CD4-positive, alpha-beta memory T cell (primary cell): ENCODE measurements at regions not wholly inside any gene's neighbourhood (a gene's known extent, or its start where the extent isn't known, plus 50 kb on each side); places are given as distances from the start of the nearest gene placed in this dataset.

Source experiments
- CTCF ChIA-PET: fragments of 350-600 bp; sonication (Branson Sonifier 250); formaldehyde crosslinking; loops from one replicate; lab custom pipeline; 2021; ENCODE audit warnings: inconsistent platforms; ENCODE audit not compliant: partially characterized antibody; lab: Charles Lee
- POLR2A ChIA-PET: fragments of 350-600 bp; sonication (Branson Sonifier 250); formaldehyde crosslinking; loops from one replicate; lab custom pipeline; 2021; ENCODE audit not compliant: partially characterized antibody; lab: Charles Lee
- DNase-seq, 5 donors: peaks; one replicate each; pipeline versions ENCODE4 v3.0.0 to v3.0.0-alpha.2; 2020 to 2022; ENCODE audit warnings: mixed read lengths in 1 of 5
- H3K27ac ChIP-seq: one replicate; pipeline ENCODE4 v1.7.0; 2013; ENCODE audit warnings: low read depth, low read length
- H3K27me3 ChIP-seq: 2 replicates; pipeline ENCODE4 v1.7.0; 2013; ENCODE audit warnings: mild to moderate bottlenecking, low read length, moderate library complexity; ENCODE audit not compliant: insufficient read depth
- H3K36me3 ChIP-seq: 2 replicates; pipeline ENCODE4 v1.7.0; 2013; ENCODE audit warnings: mild to moderate bottlenecking, low read length, moderate library complexity; ENCODE audit not compliant: insufficient read depth
- H3K4me1 ChIP-seq: 2 replicates; pipeline ENCODE4 v1.7.0; 2013; ENCODE audit warnings: mild to moderate bottlenecking, low read length, moderate library complexity; ENCODE audit not compliant: insufficient read depth
- H3K4me3 ChIP-seq, 2 donors: one replicate each; pipeline ENCODE4 v1.7.0; 2013; ENCODE audit warnings: low read length in 2 of 2, mild to moderate bottlenecking in 1 of 2
- H3K9me3 ChIP-seq, 2 donors: one replicate each; pipeline ENCODE4 v1.7.0; 2013; ENCODE audit warnings: low read length in 2 of 2, control low read depth in 1 of 2; ENCODE audit not compliant: control insufficient read depth in 1 of 2
- H3K27ac Mint-ChIP-seq, 7 donors: one replicate each; pipeline ENCODE4 v1.8.0; 2020 to 2021; ENCODE audit warnings: mixed read lengths in 7 of 7, mild to moderate bottlenecking in 6 of 7, inconsistent platforms in 3 of 7, moderate library complexity in 3 of 7
- H3K27me3 Mint-ChIP-seq, 2 donors: one replicate each; pipeline ENCODE4 v1.8.0; 2020 to 2021; ENCODE audit warnings: mixed read lengths in 2 of 2
- H3K36me3 Mint-ChIP-seq, 2 donors: one replicate each; pipeline ENCODE4 v1.8.0; 2020 to 2021; ENCODE audit warnings: mixed read lengths in 2 of 2, inconsistent platforms in 1 of 2, mild to moderate bottlenecking in 1 of 2
- H3K4me1 Mint-ChIP-seq, 4 donors: one replicate each; pipeline ENCODE4 v1.8.0; 2020 to 2021; ENCODE audit warnings: mixed read lengths in 4 of 4, mild to moderate bottlenecking in 1 of 4
- H3K4me3 Mint-ChIP-seq, 8 donors: one replicate each; pipeline ENCODE4 v1.8.0; 2020 to 2021; ENCODE audit warnings: mixed read lengths in 8 of 8, mild to moderate bottlenecking in 7 of 8, moderate library complexity in 6 of 8, inconsistent platforms in 3 of 8
- H3K9me3 Mint-ChIP-seq, 8 donors: one replicate each; pipeline ENCODE4 v1.8.0; 2020 to 2021; ENCODE audit warnings: mixed read lengths in 8 of 8, mild to moderate bottlenecking in 5 of 8, inconsistent platforms in 3 of 8, moderate library complexity in 1 of 8
- intact Hi-C: fragments of 100-400 bp; cut with micrococcal nuclease; formaldehyde crosslinking; loops from one replicate; pipeline ENCODE4 v1.15.1; 2023

- H3K4me3 Mint-ChIP-seq, result no peak overlapping the region
- Histone ChIP-seq H3K27ac (no peak overlapping the region), H3K36me3 (no peaks in the 10 kb centered on the region), H3K4me1 (no peaks in the 10 kb centered on the region), H3K27me3 (no peaks in the 10 kb centered on the region), H3K9me3 (no peaks in the 10 kb centered on the region), H3K4me3 (no peak overlapping the region)
- DNase-seq, result no peak
- no peaks in the 10 kb centered on the region for H3K4me1 Mint-ChIP-seq
- ChIA-PET POLR2A (no interaction called here), CTCF (no interaction called here)
- intact Hi-C loops, result no loop called here
- H3K27ac Mint-ChIP-seq, result no peak overlapping the region
- H3K9me3 Mint-ChIP-seq, result peaks cover 6 to 24% (median 18%) of the 10 kb centered on the region in 8 donors
- no peaks in the 10 kb centered on the region for H3K36me3 Mint-ChIP-seq
- H3K27me3 Mint-ChIP-seq, result no peaks in the 10 kb centered on the region
Measured at GRCh38 chr4:84341559-84341958, 157.5 kb downstream of the NKX6-1 start.

DNA sequence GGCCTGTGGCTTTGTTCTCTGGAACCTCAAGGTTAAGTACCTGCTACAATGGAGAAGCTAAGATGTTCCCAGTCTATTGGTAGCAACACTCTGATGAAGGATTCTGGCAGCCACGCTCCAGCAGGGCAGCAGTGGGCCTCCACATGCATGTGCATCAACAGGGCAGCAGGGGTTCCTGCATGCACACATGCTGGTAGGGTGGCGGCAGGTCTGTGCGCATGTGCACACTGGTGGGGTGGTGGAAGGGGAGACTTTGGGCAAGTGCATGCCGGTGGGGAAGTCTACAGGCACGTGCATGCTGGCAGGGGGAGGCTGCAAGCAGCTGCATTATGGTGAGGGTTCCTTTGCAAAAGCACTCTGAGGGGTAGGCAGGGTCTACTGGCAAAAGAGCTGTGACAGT, 160.7 kb downstream of the NKX6-1 start:
- H3K27me3 ChIP-seq, result no peaks in the 10 kb centered on the region
- no peak overlapping the region for H3K4me3 ChIP-seq
- no peak overlapping the region for H3K27ac ChIP-seq
- Mint-ChIP-seq H3K9me3 (peaks cover 4 to 16% (median 8%) of the 10 kb centered on the region in 8 donors), H3K4me1 (no peaks in the 10 kb centered on the region), H3K27me3 (no peaks in the 10 kb centered on the region), H3K4me3 (no peak overlapping the region), H3K36me3 (no peaks in the 10 kb centered on the region), H3K27ac (no peak overlapping the region)
- POLR2A ChIA-PET, result no interaction called here
- H3K36me3 ChIP-seq, result no peaks in the 10 kb centered on the region
- intact Hi-C loops, result no loop called here
- no peaks in the 10 kb centered on the region for H3K4me1 ChIP-seq
- no peaks in the 10 kb centered on the region for H3K9me3 ChIP-seq
- CTCF ChIA-PET, result no interaction called here
- DNase-seq, result no peak

- Histone ChIP-seq H3K27me3 (no peaks in the 10 kb centered on the region), H3K9me3 (no peaks in the 10 kb centered on the region), H3K4me3 (no peak overlapping the region), H3K4me1 (no peaks in the 10 kb centered on the region), H3K36me3 (no peaks in the 10 kb centered on the region), H3K27ac (no peak overlapping the region)
- H3K9me3 Mint-ChIP-seq, result peaks cover 2 to 14% (median 6%) of the 10 kb centered on the region in 8 donors
- H3K4me3 Mint-ChIP-seq, result no peak overlapping the region
- no peaks in the 10 kb centered on the region for H3K4me1 Mint-ChIP-seq
- H3K36me3 Mint-ChIP-seq, result no peaks in the 10 kb centered on the region
- H3K27me3 Mint-ChIP-seq, result no peaks in the 10 kb centered on the region
- ChIA-PET CTCF (no interaction called here), POLR2A (no interaction called here)
- no peak overlapping the region for H3K27ac Mint-ChIP-seq
- DNase-seq, result no peak
- intact Hi-C loops, result no loop called here
Measured at GRCh38 chr4:84336964-84337705, 162.0 kb downstream of the NKX6-1 start.

DNA sequence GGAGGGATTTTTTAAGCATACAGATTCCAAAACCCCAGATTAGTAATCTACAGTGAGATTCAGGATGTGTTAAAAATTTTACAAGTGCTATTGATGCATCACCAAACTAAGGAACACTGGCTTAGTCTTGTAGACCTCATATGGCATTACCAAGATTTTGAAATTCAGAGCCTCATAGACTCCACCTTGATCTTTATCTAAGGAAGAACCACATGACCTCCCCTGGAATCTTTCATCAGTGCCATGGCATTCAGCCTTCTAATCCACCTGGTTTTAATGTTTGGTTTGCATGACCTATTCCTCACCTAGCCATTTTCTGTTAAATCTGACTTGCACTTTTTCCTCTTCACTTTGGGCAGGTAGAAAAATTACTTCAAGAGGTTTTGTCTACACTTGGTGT, 171.6 kb downstream of the NKX6-1 start:
- POLR2A ChIA-PET, result no interaction called here

DNA sequence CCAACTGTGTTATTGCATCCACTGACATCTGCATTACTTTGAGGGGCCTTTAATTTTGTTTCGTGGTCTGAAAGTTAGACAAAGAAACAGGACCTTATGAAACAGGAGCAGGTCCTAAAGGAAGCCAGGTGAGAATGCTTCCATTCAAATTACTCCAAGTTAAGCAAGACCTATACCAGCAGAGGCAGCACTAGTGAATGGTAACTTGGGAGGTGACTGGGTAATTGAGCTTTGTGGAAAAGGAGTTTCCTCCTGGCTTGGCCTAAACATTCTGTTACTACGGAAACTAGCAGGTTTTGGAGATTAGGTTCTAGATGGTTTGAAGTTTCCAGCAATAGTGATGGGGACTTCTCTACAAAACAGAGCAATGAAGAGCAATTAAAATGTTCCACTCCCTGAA, 173.5 kb downstream of the NKX6-1 start:
- H3K4me3 ChIP-seq, result no peak overlapping the region
- H3K36me3 ChIP-seq, result no peaks in the 10 kb centered on the region
- no peak for DNase-seq
- no peak overlapping the region for H3K4me3 Mint-ChIP-seq
- CTCF ChIA-PET, result no interaction called here
- H3K36me3 Mint-ChIP-seq, result no peaks in the 10 kb centered on the region
- no peaks in the 10 kb centered on the region for H3K27me3 Mint-ChIP-seq
- peaks cover 0 to 4% (median 0%) of the 10 kb centered on the region in 4 donors for H3K4me1 Mint-ChIP-seq
- peaks cover 0 to 9% (median 3%) of the 10 kb centered on the region in 8 donors for H3K9me3 Mint-ChIP-seq
- no peak overlapping the region for H3K27ac ChIP-seq
- intact Hi-C loops, result no loop called here
- no peaks in the 10 kb centered on the region for H3K4me1 ChIP-seq
- H3K27me3 ChIP-seq, result no peaks in the 10 kb centered on the region
- no peak overlapping the region for H3K27ac Mint-ChIP-seq
- no peaks in the 10 kb centered on the region for H3K9me3 ChIP-seq
- POLR2A ChIA-PET, result no interaction called here

More for the DNA sequence above, 171.6 kb downstream of the NKX6-1 start:
- no peaks in the 10 kb centered on the region for H3K36me3 ChIP-seq
- H3K4me3 ChIP-seq, result no peak overlapping the region
- H3K27ac Mint-ChIP-seq, result no peak overlapping the region
- no peaks in the 10 kb centered on the region for H3K9me3 ChIP-seq
- no peaks in the 10 kb centered on the region for H3K4me1 ChIP-seq
- no peak for DNase-seq
- no peak overlapping the region for H3K27ac ChIP-seq
- CTCF ChIA-PET, result no interaction called here
- intact Hi-C loops, result no loop called here
- H3K9me3 Mint-ChIP-seq, result peaks cover 0 to 13% (median 4%) of the 10 kb centered on the region in 8 donors
- H3K27me3 ChIP-seq, result no peaks in the 10 kb centered on the region
- H3K36me3 Mint-ChIP-seq, result no peaks in the 10 kb centered on the region
- H3K4me1 Mint-ChIP-seq, result peaks cover 0 to 4% (median 0%) of the 10 kb centered on the region in 4 donors
- no peaks in the 10 kb centered on the region for H3K27me3 Mint-ChIP-seq
- H3K4me3 Mint-ChIP-seq, result no peak overlapping the region

DNA sequence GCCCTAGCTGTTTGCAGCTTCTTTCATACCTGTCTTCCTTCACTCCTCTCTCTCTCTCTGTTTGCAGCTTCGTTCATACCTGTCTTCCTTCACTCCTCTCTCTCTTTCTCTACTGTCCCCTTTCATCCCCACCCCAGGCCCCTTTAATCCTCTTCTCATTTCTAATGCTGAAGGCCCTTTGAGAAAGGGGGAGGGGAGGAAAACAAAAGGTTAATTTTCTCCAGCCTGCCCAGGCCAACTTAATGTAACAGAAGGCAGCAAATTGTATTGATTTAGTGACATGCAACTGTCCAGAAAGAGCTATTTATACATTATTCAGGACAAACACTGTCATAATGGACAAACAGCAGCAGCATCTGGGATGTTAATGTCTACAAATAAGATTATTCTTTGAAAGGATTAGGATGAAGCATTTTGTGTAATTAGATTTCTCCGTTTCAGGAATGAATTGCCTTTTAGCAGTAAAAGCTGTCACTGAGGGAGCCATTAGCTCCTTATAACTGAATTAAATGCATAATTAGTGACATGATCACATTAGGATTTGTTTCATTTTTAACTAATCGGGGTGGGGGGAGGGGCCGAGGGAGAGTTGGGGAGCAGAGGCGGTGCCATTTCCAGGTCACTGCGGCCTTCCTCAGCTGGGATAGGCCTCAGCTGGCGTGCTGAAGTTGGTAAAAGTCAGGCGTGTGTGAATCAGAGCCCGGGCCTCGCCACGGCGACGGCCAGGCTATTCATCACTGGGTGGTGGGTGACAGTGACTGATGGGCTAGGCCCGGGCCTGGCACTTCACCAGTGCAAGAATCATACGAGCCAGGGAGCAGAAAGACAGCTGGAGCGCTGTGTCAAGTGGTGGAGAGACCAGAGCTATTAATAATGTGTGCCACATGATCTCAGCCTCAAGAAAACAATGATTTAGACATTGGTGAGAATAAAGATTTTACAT, 174.5 kb downstream of the NKX6-1 start:
- Mint-ChIP-seq H3K4me3 (no peak overlapping the region), H3K27ac (no peak overlapping the region), H3K36me3 (no peaks in the 10 kb centered on the region), H3K9me3 (peaks cover 0 to 5% (median 3%) of the 10 kb centered on the region in 8 donors), H3K4me1 (peaks cover 0 to 4% (median 0%) of the 10 kb centered on the region in 4 donors), H3K27me3 (no peaks in the 10 kb centered on the region)
- Histone ChIP-seq H3K4me3 (no peak overlapping the region), H3K9me3 (no peaks in the 10 kb centered on the region), H3K27me3 (no peaks in the 10 kb centered on the region), H3K27ac (no peak overlapping the region), H3K4me1 (no peaks in the 10 kb centered on the region), H3K36me3 (no peaks in the 10 kb centered on the region)
- intact Hi-C loops, result no loop called here
- CTCF ChIA-PET, result no interaction called here
- DNase-seq, result no peak
- POLR2A ChIA-PET, result no interaction called here

- no peak for DNase-seq
- Mint-ChIP-seq H3K27ac (no peak overlapping the region), H3K4me3 (no peak overlapping the region), H3K9me3 (peaks cover 0 to 3% (median under 1%) of the 10 kb centered on the region in 8 donors), H3K4me1 (no peaks in the 10 kb centered on the region), H3K36me3 (no peaks in the 10 kb centered on the region), H3K27me3 (no peaks in the 10 kb centered on the region)
- Histone ChIP-seq H3K36me3 (no peaks in the 10 kb centered on the region), H3K27me3 (no peaks in the 10 kb centered on the region), H3K27ac (no peak overlapping the region), H3K4me3 (no peak overlapping the region), H3K9me3 (no peaks in the 10 kb centered on the region), H3K4me1 (no peaks in the 10 kb centered on the region)
- intact Hi-C loops, result no loop called here
- ChIA-PET POLR2A (no interaction called here), CTCF (no interaction called here)
Measured at GRCh38 chr4:84319124-84319523, 180.0 kb downstream of the NKX6-1 start.
